Activated T-cell treated with anti-CD3 and anti-CD28 coated beads, Interleukin-2, amount 50 U/mL, for 24 hours (primary cell): ENCODE measurements at regions not wholly inside any gene's neighbourhood (a gene's known extent, or its start where the extent isn't known, plus 50 kb on each side); places are given as distances from the start of the nearest gene placed in this dataset.

Experiments used
- DNase-seq: peaks from one replicate; pipeline ENCODE4 v3.0.0-alpha.2; 2020
- H3K27ac Mint-ChIP-seq: 2 replicates; pipeline ENCODE4 v1.8.0; 2020; ENCODE audit warnings: mild to moderate bottlenecking, mixed read lengths
- H3K27me3 Mint-ChIP-seq: 2 replicates; pipeline ENCODE4 v1.8.0; 2020; ENCODE audit warnings: mixed read lengths
- H3K36me3 Mint-ChIP-seq: 2 replicates; pipeline ENCODE4 v1.8.0; 2020; ENCODE audit warnings: low read depth, mixed read lengths
- H3K4me1 Mint-ChIP-seq: 2 replicates; pipeline ENCODE4 v1.8.0; 2020; ENCODE audit warnings: low read depth, mixed read lengths
- H3K4me3 Mint-ChIP-seq: 2 replicates; pipeline ENCODE4 v1.8.0; 2020; ENCODE audit warnings: mild to moderate bottlenecking, moderate library complexity, mixed read lengths
- H3K9me3 Mint-ChIP-seq: 2 replicates; pipeline ENCODE4 v1.8.0; 2020; ENCODE audit warnings: mixed read lengths

- H3K27ac Mint-ChIP-seq, result no peak overlapping the region
- no peaks in the 10 kb centered on the region for H3K4me1 Mint-ChIP-seq
- H3K27me3 Mint-ChIP-seq, result no peaks in the 10 kb centered on the region
- H3K4me3 Mint-ChIP-seq, result no peak overlapping the region
- no peaks in the 10 kb centered on the region for H3K36me3 Mint-ChIP-seq
- no peak for DNase-seq
- no peaks in the 10 kb centered on the region for H3K9me3 Mint-ChIP-seq
Measured at GRCh38 chr18:56319953-56320352, 318.4 kb downstream of the TXNL1 start.

GRCh38 chr18:56316727-56317126, 321.7 kb downstream of the TXNL1 start:
- H3K27ac Mint-ChIP-seq, result no peak overlapping the region
- H3K9me3 Mint-ChIP-seq, result no peaks in the 10 kb centered on the region
- no peak for DNase-seq
- no peaks in the 10 kb centered on the region for H3K27me3 Mint-ChIP-seq
- no peak overlapping the region for H3K4me3 Mint-ChIP-seq
- no peaks in the 10 kb centered on the region for H3K4me1 Mint-ChIP-seq
- H3K36me3 Mint-ChIP-seq, result no peaks in the 10 kb centered on the region

- H3K4me1 Mint-ChIP-seq, result no peaks in the 10 kb centered on the region
- no peak overlapping the region for H3K27ac Mint-ChIP-seq
- no peak for DNase-seq
- no peak overlapping the region for H3K4me3 Mint-ChIP-seq
- no peaks in the 10 kb centered on the region for H3K36me3 Mint-ChIP-seq
- no peaks in the 10 kb centered on the region for H3K9me3 Mint-ChIP-seq
- H3K27me3 Mint-ChIP-seq, result no peaks in the 10 kb centered on the region
Measured at GRCh38 chr18:56315363-56315762, 323.0 kb downstream of the TXNL1 start.

GRCh38 chr18:56314396-56314795, 324.0 kb downstream of the TXNL1 start:
- H3K27me3 Mint-ChIP-seq, result no peaks in the 10 kb centered on the region
- H3K27ac Mint-ChIP-seq, result no peak overlapping the region
- no peaks in the 10 kb centered on the region for H3K4me1 Mint-ChIP-seq
- no peak overlapping the region for H3K4me3 Mint-ChIP-seq
- DNase-seq, result no peak
- no peaks in the 10 kb centered on the region for H3K9me3 Mint-ChIP-seq
- no peaks in the 10 kb centered on the region for H3K36me3 Mint-ChIP-seq

- Mint-ChIP-seq H3K27me3 (no peaks in the 10 kb centered on the region), H3K4me3 (no peak overlapping the region), H3K36me3 (no peaks in the 10 kb centered on the region), H3K27ac (no peak overlapping the region), H3K9me3 (no peaks in the 10 kb centered on the region), H3K4me1 (no peaks in the 10 kb centered on the region)
- no peak for DNase-seq
Measured at GRCh38 chr18:56312551-56313335, 325.6 kb downstream of the TXNL1 start.

GRCh38 chr18:56309104-56309503, 329.3 kb downstream of the TXNL1 start:
- Mint-ChIP-seq H3K4me3 (no peak overlapping the region), H3K27me3 (no peaks in the 10 kb centered on the region), H3K27ac (no peak overlapping the region), H3K36me3 (no peaks in the 10 kb centered on the region), H3K9me3 (no peaks in the 10 kb centered on the region), H3K4me1 (no peaks in the 10 kb centered on the region)
- DNase-seq, result no peak

- DNase-seq, result no peak
- no peaks in the 10 kb centered on the region for H3K9me3 Mint-ChIP-seq
- no peak overlapping the region for H3K4me3 Mint-ChIP-seq
- H3K4me1 Mint-ChIP-seq, result no peaks in the 10 kb centered on the region
- H3K27me3 Mint-ChIP-seq, result no peaks in the 10 kb centered on the region
- H3K27ac Mint-ChIP-seq, result no peak overlapping the region
- H3K36me3 Mint-ChIP-seq, result no peaks in the 10 kb centered on the region
Measured at GRCh38 chr18:56307354-56308170, 330.8 kb downstream of the TXNL1 start.

GRCh38 chr18:56306797-56307196, 331.6 kb downstream of the TXNL1 start:
- Mint-ChIP-seq H3K27me3 (no peaks in the 10 kb centered on the region), H3K27ac (no peak overlapping the region), H3K4me1 (no peaks in the 10 kb centered on the region), H3K9me3 (no peaks in the 10 kb centered on the region), H3K36me3 (no peaks in the 10 kb centered on the region), H3K4me3 (no peak overlapping the region)
- no peak for DNase-seq

- Mint-ChIP-seq H3K36me3 (no peaks in the 10 kb centered on the region), H3K4me1 (no peaks in the 10 kb centered on the region), H3K27me3 (no peaks in the 10 kb centered on the region), H3K9me3 (no peaks in the 10 kb centered on the region), H3K4me3 (no peak overlapping the region), H3K27ac (no peak overlapping the region)
- DNase-seq, result no peak
Measured at GRCh38 chr18:56305583-56305982, 332.8 kb downstream of the TXNL1 start.

GRCh38 chr18:56302156-56302555, 336.2 kb downstream of the TXNL1 start:
- Mint-ChIP-seq H3K36me3 (no peaks in the 10 kb centered on the region), H3K9me3 (peaks cover 2% of the 10 kb centered on the region), H3K27me3 (no peaks in the 10 kb centered on the region), H3K4me1 (no peaks in the 10 kb centered on the region), H3K27ac (no peak overlapping the region), H3K4me3 (no peak overlapping the region)
- no peak for DNase-seq

GRCh38 chr18:56299740-56300139, 338.7 kb downstream of the TXNL1 start:
- Mint-ChIP-seq H3K4me3 (no peak overlapping the region), H3K4me1 (no peaks in the 10 kb centered on the region), H3K27me3 (no peaks in the 10 kb centered on the region), H3K36me3 (no peaks in the 10 kb centered on the region), H3K27ac (no peak overlapping the region), H3K9me3 (peaks cover 2% of the 10 kb centered on the region)
- DNase-seq, result no peak

GRCh38 chr18:56298935-56299334, 339.5 kb downstream of the TXNL1 start:
- Mint-ChIP-seq H3K27ac (no peak overlapping the region), H3K9me3 (peaks cover 2% of the 10 kb centered on the region), H3K36me3 (no peaks in the 10 kb centered on the region), H3K4me3 (no peak overlapping the region), H3K27me3 (no peaks in the 10 kb centered on the region), H3K4me1 (no peaks in the 10 kb centered on the region)
- no peak for DNase-seq

GRCh38 chr18:56296381-56296780, 342.0 kb downstream of the TXNL1 start:
- no peaks in the 10 kb centered on the region for H3K36me3 Mint-ChIP-seq
- no peak overlapping the region for H3K4me3 Mint-ChIP-seq
- no peaks in the 10 kb centered on the region for H3K4me1 Mint-ChIP-seq
- H3K27ac Mint-ChIP-seq, result no peak overlapping the region
- peaks cover 2% of the 10 kb centered on the region for H3K9me3 Mint-ChIP-seq
- H3K27me3 Mint-ChIP-seq, result no peaks in the 10 kb centered on the region
- no peak for DNase-seq

GRCh38 chr18:56294484-56295183, 343.8 kb downstream of the TXNL1 start:
- H3K4me1 Mint-ChIP-seq, result no peaks in the 10 kb centered on the region
- peaks cover 2% of the 10 kb centered on the region for H3K9me3 Mint-ChIP-seq
- DNase-seq, result no peak
- H3K27ac Mint-ChIP-seq, result no peak overlapping the region
- no peaks in the 10 kb centered on the region for H3K27me3 Mint-ChIP-seq
- H3K4me3 Mint-ChIP-seq, result no peak overlapping the region
- H3K36me3 Mint-ChIP-seq, result no peaks in the 10 kb centered on the region

- Mint-ChIP-seq H3K9me3 (no peaks in the 10 kb centered on the region), H3K27me3 (no peaks in the 10 kb centered on the region), H3K36me3 (no peaks in the 10 kb centered on the region), H3K4me1 (no peaks in the 10 kb centered on the region), H3K27ac (no peak overlapping the region), H3K4me3 (no peak overlapping the region)
- DNase-seq, result no peak
Measured at GRCh38 chr18:56291294-56291693, 347.1 kb downstream of the TXNL1 start.
